ENCODE measurements at regions not wholly inside any gene's neighbourhood (a gene's known extent, or its start where the extent isn't known, plus 50 kb on each side); places are given as distances from the start of the nearest gene placed in this dataset.

- no peak for DNase-seq (ENCODE audit: low read depth)
- no peak for TF ChIP-seq CTCF (conservative IDR thresholded peaks at IDR 0.05; ENCODE audit: low read length)
- H3K4me3 ChIP-seq (ENCODE audit: low read length), result no peak overlapping the region
These were observed 97.8 kb downstream of the AQP9 start for GRCh38 chr15:58235961-58236360.

- H3K4me3 ChIP-seq (ENCODE audit: low read length), result no peak overlapping the region
- DNase-seq (ENCODE audit: low read depth), result no peak
- TF ChIP-seq CTCF (conservative IDR thresholded peaks at IDR 0.05; ENCODE audit: low read length), result no peak
These were observed 102.2 kb downstream of the AQP9 start for GRCh38 chr15:58240191-58240932.

- peak; percentile 6 for DNase-seq (ENCODE audit: low read depth)
- no peak overlapping the region for H3K4me3 ChIP-seq (ENCODE audit: low read length)
- peak; percentile 20 for TF ChIP-seq CTCF (conservative IDR thresholded peaks at IDR 0.05; ENCODE audit: low read length)
These were observed 103.7 kb downstream of the AQP9 start for GRCh38 chr15:58241872-58242271.

- no peak for DNase-seq (ENCODE audit: low read depth)
- TF ChIP-seq CTCF (conservative IDR thresholded peaks at IDR 0.05; ENCODE audit: low read length), result no peak
- no peak overlapping the region for H3K4me3 ChIP-seq (ENCODE audit: low read length)
These were observed 104.9 kb downstream of the AQP9 start for GRCh38 chr15:58243070-58243469.

- no peak for DNase-seq (ENCODE audit: low read depth)
- no peak for TF ChIP-seq CTCF (conservative IDR thresholded peaks at IDR 0.05; ENCODE audit: low read length)
- H3K4me3 ChIP-seq (ENCODE audit: low read length), result no peak overlapping the region
These were observed 106.4 kb downstream of the AQP9 start for GRCh38 chr15:58244536-58244935.

GRCh38 chr15:58246041-58246440 is 107.9 kb downstream of the AQP9 start:
- no peak for DNase-seq (ENCODE audit: low read depth)
- H3K4me3 ChIP-seq (ENCODE audit: low read length), result no peak overlapping the region
- TF ChIP-seq CTCF (conservative IDR thresholded peaks at IDR 0.05; ENCODE audit: low read length), result no peak

All from AG10803 (cell line).